Renal pelvis (tissue), 1 donor: ENCODE measurements at regions not wholly inside any gene's neighbourhood (a gene's known extent, or its start where the extent isn't known, plus 50 kb on each side); places are given as distances from the start of the nearest gene placed in this dataset.
A peak's percentile ranks its signal among the peaks of the same experiment; 100 is the strongest.

Source experiments
- DNase-seq: peaks from one replicate; pipeline ENCODE4 v3.0.0-alpha.2; 2013

DNA sequence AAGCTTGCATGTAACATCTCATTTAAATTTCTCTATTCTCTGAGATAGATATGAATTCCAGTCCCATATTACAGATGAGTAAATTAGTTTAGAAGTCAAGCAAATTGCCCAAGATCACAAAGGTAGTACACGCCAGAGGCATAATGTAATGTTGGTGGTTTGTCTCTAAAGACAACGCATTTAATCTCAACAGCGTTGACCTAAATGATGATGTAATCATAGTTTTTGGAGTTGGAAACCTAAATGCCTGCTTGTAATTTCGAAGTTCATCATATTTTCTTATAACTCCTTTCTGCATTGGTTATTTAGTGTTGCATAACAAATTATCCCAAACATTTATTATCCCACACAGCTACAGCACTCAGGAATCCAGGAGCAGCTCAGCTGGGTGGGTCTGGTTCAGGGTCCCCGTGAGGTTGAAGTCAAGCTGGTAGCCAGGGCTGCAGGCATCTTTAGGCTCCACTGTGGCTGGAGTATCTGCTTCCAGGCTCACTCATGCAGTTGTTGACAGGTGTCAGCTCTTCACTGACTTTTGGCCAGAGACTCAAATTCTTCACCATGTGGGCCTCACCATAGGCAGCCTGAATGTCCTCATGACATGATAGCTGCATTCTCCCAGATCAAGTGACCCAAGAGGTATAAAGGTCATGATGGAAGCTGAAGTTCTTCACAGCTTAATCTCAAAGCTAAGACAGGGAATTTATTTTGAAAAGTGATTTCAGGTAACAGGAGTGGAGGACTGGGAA, 122.0 kb upstream of the SPTLC3 start:
- DNase-seq = no peak

- DNase-seq = no peak
Observed at GRCh38 chr20:12891643-12892042, 117.1 kb upstream of the SPTLC3 start.

GRCh38 chr20:12893019-12893418, 115.8 kb upstream of the SPTLC3 start:
- no peak for DNase-seq

GRCh38 chr20:12893653-12894052, 115.1 kb upstream of the SPTLC3 start:
- DNase-seq = no peak

DNA sequence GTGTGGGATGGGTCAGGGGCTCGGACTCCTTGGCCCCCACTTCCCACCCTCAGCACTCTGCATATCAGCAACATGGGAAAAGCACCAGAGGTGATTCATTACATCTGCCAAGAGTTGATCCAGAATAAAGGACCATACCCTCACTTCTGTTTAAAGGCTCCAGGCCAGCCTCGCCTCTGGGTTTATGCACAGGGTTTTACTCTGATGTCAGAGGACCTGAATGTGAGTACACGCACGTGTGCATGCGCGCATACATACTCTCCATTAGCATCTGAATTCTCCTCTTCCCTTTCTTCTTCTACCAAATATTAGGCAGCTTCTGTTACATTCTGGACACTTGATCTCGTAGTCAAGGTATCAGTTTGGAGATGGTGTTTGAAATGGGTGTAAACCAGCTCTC, 114.7 kb upstream of the SPTLC3 start:
- no peak for DNase-seq

DNA sequence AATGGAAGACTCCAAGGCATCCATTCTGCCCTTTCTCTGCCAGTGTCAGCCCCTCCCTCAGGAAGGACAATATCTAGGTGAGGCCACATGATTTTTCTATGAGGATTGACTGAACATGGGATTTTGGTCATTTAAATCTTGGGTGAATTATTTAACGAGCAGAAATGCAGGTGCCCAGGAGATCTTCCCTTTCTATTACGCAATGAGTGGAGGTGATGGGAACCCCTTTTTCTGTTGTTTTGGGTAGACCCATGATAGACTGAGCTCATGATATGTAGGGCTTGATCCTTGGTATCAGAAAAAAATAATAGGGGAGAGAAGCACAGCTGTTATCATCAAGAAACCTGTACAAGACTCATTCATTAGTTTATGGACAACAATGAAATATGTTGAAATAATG, 112.6 kb upstream of the SPTLC3 start:
- DNase-seq = no peak

- no peak for DNase-seq
Observed at GRCh38 chr20:12902992-12903391, 105.8 kb upstream of the SPTLC3 start.

GRCh38 chr20:12906361-12906760, 102.4 kb upstream of the SPTLC3 start:
- peak; percentile 22 for DNase-seq

DNA sequence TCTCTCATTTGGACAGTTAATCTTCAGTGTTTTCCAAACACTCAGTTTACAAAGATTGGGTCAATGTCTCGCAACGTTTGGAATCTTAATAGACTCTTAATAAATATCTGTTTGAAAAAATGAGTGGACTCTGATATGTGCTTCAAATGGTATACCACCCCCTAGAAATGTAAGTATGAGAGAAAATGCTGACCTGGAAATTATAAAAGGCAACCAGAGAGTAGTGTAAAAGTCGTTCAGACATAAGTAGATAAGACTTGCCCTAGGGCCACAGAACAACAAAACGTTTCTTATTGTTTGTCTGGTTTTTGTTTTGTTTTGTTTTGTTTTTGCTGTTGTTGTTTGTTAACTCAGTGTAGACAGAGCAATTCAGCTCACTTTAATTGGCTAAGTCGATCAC, 97.4 kb upstream of the SPTLC3 start:
- no peak for DNase-seq

DNA sequence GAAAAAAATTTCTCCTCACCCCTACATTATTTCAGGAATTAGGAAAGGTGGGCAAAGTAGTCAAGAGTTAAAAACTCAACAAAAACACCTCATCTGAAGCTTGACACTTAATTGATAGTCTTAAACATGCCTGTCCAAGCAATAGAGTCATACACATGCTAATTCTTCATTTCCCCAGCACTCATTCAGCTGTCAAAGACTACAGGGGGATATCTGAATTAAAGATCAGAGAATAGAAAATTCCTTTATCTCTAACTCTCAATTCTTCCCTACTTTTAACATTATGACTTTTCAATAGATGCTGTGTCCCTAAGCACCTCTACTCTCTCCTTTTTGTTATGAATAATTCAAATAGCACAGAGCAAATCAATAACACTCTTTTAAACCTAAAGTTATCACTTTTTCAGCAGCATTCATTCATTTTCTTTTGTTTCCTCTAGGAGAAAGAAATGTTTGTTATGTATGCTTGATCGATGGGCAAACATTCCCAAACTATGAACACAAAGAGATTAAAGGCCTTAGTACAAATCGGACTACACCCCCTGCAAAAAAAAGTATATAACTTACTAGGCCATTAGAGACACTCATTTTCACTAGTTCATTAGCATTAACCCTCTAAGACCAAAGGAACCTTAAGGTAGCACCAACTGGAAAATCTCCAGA, 94.9 kb upstream of the SPTLC3 start:
- no peak for DNase-seq

DNA sequence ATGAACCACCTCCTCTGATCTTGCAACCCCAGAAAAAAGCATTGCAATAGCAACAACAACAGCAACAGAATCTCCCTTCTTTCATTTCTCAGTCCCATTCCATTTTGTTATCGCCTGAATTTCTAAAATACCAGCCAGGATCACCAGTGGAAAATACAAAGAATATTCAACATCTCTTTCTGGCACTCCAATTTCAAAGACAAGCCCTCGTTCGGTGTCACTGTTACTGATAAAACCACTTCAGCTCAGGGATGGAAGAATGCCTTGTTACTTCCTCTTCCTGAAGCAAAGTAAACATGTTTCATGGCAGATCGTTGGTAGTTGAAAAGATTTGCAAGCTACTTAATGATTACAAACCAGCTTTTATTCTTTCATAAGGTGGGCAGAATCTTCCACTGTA, 94.0 kb upstream of the SPTLC3 start:
- no peak for DNase-seq

GRCh38 chr20:12916699-12917098, 92.1 kb upstream of the SPTLC3 start:
- peak; percentile 48 for DNase-seq

- DNase-seq = no peak
Observed at GRCh38 chr20:12924126-12924525, 84.6 kb upstream of the SPTLC3 start.

- peak; percentile 78 for DNase-seq
Observed at GRCh38 chr20:12925210-12925755, 83.5 kb upstream of the SPTLC3 start.

- no peak for DNase-seq
Observed at GRCh38 chr20:12925863-12926793, 82.6 kb upstream of the SPTLC3 start.

- no peak for DNase-seq
Observed at GRCh38 chr20:12927489-12927888, 81.3 kb upstream of the SPTLC3 start.

DNA sequence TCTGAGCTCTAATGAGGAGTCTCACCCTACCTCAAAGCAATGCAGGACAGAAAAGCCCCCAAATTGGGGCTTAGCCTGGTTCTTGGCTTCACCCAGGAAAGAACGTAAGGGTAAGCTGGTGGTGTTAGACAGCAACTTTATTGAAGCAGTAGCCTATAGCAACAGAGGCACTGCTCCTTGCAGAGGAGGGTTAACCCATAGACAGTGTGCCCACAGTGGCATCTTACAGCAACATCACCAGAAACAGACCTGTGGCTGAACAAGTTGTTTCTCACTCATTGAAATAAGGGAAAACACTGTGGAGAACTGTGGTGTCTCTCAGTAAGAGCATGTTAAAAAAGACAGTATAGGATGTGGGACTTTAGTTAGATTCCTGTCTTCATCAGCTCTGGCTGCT, 80.4 kb upstream of the SPTLC3 start:
- DNase-seq = no peak

DNA sequence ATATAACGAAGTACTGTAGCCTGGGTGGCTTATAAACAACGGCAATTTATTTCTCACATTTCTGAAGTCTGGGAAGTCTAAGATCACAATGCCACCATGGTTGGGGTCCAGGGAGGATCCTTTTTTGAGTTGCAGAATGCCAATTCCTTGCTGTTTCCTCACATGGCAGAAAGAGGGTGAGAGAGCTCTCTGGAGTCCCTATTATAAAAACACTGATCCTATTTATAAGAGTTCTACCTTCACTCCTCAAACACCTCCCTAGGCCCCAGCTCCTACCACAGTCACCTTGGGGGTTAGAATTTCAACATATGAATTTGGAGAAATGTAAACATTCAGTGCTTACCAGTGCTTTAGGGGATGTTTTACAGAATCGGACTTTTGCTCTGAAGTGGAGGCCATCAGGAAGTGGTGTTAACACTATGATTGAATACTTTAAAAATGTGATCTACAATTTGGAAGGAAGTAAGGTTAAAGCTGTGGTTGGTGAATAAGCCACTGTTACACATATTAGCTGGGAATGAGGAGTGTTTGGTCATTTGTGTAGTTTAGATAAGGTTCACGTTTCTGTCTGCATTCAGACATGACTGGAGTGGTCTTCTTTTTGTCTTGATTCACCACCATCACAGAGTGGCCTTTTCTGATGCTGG, 79.9 kb upstream of the SPTLC3 start:
- DNase-seq = no peak

DNA sequence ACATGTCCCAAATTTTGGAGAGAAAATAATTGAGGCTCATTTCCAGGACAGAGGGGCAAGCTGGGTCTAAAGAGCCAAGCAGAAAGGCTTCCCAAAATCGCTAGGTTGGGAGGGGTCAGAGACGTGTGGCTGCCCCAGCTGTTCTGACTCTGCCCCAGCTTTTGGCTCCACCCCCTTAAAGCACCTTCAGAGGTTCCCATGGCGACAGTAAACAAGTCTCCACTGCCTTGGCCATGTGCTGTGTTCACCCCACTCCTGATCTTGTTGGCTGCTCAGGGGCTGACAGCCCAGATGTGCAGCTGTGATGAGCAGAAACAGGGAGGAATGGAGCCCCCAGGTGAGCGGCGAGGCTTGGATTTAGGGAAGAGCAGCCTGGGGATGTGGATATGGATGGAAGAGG, 72.8 kb upstream of the SPTLC3 start:
- no peak for DNase-seq

GRCh38 chr20:12936524-12936923, 72.2 kb upstream of the SPTLC3 start:
- DNase-seq = no peak

GRCh38 chr20:12941025-12941424, 67.7 kb upstream of the SPTLC3 start:
- no peak for DNase-seq

GRCh38 chr20:12942123-12942522, 66.6 kb upstream of the SPTLC3 start:
- no peak for DNase-seq
